HG03565 (cell line): ENCODE measurements at regions not wholly inside any gene's neighbourhood (a gene's known extent, or its start where the extent isn't known, plus 50 kb on each side); places are given as distances from the start of the nearest gene placed in this dataset.
A peak's percentile ranks its signal among the peaks of the same experiment; 100 is the strongest.
"Not testable (repeated sequence)": the region's sequence is repeated elsewhere in the genome, so short reads cannot be mapped to it uniquely, and the experiment has no call there.

Experiments
- ATAC-seq: cut with Tn5 transposase; IDR thresholded peaks from one replicate; pipeline ENCODE4 v1.9.1; 2021; ENCODE audit warnings: mild to moderate bottlenecking, moderate library complexity; ENCODE audit not compliant: unreplicated experiment

DNA sequence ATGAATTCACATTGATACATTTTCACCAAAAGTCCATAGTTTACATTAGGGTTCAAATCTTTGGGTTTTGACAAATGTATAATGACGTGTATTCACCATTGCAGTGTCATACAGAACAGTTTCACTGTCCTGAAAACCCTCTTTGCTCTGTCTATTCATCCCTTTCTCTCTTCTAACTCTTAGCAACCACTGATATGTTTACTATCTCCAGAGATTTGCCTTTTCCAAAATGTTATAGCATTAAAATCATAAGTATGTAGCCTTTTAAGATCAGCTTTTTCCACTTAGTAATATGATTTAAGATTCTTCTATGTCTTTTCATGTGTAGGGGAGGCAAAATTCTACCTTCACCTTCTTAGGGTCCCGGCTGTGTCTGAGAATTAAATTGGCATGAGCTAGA, 203.8 kb downstream of the TPRG1 start:
- no peak for ATAC-seq

- ATAC-seq: no peak
Measured at GRCh38 chr3:189383630-189384029, 211.9 kb downstream of the TPRG1 start.

DNA sequence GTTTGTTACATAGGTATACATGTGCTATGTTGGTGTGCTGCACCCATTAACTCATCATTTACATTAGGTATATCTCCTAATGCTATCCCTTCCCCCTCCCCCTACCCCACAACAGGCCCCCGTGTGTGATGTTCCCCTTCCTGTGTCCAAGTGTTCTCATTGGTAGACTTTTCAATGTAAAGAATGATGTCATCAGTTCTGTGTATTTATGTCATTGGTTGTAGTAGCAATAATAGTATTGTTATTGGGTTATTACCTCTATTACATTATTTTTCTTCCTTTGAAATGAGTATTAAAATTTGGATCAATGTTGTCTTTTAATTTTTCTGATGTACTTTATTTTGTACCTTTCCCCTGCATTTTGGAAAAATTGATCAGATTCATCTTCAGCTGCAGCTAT, 214.1 kb downstream of the TPRG1 start:
- not testable (repeated sequence) for ATAC-seq

GRCh38 chr3:189386739-189387138, 215.0 kb downstream of the TPRG1 start:
- ATAC-seq: no peak

- ATAC-seq: no peak
Measured at GRCh38 chr3:189389346-189389745, 217.6 kb downstream of the TPRG1 start.

DNA sequence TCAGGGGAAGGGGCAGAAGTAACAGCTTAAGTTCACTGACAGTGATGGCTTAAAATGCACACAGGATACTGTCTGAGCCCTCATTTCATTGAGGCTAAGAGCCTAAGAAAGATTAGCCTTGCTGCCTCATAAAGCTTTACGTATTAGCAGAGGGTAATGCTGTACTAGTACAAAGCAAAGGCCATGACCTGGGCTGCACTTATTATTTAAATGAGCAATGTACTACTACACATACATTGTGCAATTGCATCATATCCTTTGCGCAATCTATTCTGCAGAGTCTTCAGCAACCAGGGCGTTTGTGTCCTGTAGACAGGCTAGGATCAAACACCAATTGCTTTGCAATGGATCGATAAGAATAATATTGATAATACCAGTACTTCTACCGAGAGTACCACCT, 221.8 kb downstream of the TPRG1 start:
- no peak for ATAC-seq

DNA sequence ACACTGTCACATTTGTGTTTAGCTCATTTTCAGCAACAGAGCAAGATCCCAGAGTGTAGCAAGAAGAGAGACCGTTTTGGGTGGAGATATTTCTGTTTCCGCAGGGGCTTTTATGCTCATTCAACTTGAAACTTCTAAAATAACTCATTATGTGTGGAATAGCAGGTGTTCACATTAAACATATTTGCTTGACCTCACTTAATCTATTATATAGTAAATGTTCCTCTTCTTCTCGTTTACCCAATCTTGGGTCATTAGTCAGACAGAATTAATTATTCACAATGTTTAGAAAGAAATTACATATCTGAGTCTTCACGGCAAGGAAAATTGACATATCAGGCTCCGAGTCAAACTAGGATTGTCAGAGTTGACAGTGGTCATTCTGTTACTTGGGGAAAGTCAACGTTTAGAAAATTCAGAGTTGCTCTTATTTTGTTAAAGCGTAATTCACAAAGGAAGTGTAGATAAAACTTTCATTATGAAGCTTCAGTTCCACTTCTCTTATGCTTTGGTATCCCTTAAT, 222.9 kb downstream of the TPRG1 start:
- peak; percentile 81 for ATAC-seq

DNA sequence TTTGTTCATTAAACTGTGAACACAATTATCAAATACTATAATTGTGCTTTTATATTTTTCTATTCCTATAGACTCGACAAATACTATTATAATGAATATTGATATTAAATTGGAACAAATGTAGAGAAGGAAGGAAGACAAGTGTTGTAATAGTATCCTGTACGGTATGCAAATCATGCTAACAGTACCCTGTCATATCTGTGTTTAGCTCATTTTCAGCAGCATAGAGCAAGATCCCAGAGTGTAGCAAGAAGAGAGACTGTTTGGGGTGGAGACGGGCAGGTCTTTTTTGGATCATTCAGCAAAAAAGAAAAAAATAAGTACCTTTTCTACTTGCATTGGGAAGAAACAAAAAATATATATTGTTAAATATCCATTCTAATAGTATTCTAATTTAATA, 224.1 kb downstream of the TPRG1 start:
- no peak for ATAC-seq

- no peak for ATAC-seq
Measured at GRCh38 chr3:189398656-189399055, 226.9 kb downstream of the TPRG1 start.

DNA sequence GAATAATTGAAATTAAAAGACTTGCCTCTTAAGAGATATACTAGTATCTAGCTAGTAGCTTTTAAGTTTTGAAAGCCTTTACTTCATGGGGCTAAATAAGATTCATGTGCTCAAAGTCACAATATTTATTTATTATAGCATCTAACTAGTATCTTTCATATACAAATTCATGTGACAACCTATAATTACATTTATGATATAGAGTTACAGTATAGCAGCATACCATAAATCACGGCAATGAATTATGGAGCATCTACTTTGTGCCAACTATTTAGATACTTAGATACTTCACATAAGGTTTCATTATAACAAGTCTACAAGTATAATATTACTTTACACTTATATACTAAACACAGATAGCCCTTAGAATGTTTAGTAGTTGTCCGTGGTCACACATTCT, 229.4 kb downstream of the TPRG1 start:
- no peak for ATAC-seq

DNA sequence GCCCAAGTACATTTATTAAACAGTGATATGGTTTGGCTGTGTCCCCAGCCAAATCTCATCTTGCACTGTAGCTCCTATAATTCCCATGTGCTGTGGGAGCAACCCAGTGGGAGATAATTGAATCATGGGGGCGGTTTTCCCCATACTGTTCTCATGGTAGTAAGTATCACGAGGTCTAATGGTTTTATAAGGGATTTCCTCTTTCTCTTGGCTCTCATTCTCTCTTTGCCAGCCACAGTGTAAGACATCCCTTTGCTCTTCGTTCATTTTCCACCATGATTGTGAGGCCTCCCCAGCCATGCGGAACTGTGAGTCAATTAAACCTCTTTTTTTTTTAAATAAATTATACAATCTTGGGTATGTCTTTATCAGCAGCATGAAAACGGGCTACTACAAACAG, 228.0 kb upstream of the TP63 start:
- ATAC-seq: no peak

DNA sequence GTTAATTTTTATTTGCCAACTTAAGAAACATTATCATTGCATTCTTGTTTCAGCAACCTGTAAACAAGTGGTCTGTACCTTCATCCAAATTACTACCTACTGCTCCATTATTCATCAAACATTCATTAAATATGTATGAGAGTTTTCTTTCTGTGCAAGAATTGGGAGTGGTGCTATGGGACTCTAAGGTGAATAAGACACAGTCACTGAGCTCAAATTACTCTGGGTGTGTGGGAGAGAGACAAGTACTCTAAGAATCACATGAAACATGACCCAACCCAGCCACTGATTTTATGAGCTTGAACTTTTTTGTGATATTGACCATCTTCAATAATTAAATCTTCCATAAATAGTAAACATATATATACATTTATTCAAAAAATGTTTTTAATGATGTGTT, 227.2 kb upstream of the TP63 start:
- ATAC-seq: no peak

- peak; percentile 41 for ATAC-seq
Measured at GRCh38 chr3:189404797-189405484, 226.2 kb upstream of the TP63 start.

DNA sequence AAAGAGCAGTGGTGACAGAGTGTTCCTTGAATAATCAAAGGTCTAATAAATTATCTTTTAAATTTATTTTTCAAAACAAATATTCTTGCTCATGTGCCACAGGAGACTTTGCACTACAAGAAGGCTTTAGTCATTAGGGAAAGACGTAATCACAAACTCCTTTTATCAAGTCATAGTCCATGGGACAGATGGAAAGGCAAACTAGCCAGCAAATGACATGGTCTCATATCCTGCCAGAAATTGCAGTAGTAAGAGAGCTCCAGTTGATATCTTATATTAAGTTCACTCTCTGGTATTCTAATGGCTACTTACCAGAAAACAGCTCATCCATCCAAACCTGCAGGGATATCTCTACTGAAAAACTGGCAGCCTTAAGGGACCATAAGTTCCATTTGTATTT, 225.0 kb upstream of the TP63 start:
- ATAC-seq: no peak

DNA sequence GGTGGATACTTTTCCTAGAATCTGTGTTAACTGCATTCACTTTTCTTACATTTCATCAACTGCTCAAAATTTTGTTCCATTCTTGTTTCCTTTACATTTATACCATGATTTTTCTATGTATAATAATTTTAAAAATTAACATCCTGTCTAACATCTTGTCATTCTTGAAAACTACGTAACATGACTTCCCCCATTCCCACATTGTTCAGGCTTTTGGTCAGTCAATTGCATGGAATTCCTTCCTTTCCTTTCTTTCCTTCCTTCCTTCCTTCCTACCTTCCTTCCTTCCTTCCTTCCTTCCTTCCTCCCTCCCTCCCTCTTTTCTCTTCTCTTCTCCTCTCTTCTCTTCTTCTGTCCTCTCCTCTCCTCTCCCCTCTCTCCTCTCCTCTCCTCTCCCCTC, 220.7 kb upstream of the TP63 start:
- ATAC-seq: no peak

DNA sequence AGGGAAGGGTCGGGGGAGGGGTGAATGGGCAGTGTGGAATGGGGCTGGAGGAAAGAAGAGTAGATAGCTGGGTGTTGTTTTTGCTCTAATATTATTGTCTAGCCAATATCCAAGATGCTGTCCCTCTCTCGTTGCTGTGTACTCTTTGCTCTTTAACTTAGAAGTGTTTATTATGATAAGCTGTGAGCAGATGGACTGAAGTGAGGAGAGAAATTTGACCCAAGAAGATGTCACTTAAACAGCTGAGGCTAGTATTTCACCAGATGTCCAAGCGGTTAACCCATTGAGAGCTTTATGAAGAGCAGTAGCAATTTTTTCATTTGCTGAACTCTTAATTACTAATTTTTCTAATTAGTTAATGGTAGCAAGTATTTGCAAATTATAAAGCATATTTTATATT, 212.2 kb upstream of the TP63 start:
- ATAC-seq: no peak

DNA sequence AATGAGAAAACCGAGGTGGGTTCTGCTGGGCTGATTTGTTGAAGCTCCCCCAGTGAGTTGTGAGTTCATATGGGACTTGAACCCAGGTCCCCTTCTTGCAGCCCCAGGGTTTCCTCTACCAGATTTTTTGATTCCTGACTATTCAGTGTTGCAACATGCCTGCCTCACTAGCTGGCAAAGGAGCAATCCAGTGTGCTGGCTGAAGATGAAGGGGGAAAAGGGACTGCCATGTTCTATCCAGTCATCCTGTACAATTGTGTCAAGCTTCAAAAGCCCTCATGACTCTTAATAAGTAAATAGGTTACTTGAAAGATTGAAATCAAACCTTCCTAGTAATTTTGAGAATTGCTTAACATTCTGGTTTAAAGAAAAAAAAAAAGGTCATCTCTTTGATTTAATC, 211.5 kb upstream of the TP63 start:
- no peak for ATAC-seq

DNA sequence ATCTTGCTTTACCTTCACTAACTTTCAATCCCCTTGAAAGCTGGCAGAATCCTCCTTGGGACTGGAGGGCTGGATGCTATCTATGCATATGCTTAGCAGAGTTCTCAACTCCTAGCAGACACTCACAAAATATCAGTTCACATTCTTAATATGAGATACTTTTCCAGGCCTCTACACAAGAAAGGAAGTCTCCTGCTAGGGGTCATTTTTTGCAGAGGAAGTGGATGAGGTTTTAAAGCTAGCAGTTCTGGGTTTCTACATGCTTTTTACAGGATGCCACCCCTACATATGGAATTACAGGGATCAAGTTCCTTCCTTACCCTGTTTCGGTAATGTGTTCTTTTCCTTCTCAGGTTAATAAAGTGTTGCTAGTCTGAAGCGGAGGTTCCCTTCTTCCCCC, 206.3 kb upstream of the TP63 start:
- ATAC-seq: no peak

GRCh38 chr3:189429019-189429418, 202.2 kb upstream of the TP63 start:
- no peak for ATAC-seq

DNA sequence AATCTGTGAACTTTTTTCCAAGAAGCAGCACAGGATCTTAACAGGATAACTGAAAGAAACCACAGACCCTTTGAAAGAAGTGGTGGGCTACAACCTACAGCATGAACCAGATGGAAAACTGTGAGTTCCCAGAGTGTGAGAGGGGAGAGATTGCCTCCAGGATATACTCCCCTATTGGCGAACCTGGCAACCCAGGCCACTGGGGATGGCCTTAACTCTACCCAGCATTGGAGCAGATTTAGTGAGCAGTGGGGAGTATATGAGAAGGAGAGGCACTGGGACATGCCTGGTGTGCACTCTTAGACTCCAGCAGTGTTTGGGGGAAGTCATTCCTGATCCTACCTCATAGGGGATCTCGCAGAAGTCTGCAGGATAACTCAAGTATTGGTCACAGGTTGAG, 201.0 kb upstream of the TP63 start:
- ATAC-seq: no peak

- not testable (repeated sequence) for ATAC-seq
Measured at GRCh38 chr3:189442257-189442656, 188.9 kb upstream of the TP63 start.

DNA sequence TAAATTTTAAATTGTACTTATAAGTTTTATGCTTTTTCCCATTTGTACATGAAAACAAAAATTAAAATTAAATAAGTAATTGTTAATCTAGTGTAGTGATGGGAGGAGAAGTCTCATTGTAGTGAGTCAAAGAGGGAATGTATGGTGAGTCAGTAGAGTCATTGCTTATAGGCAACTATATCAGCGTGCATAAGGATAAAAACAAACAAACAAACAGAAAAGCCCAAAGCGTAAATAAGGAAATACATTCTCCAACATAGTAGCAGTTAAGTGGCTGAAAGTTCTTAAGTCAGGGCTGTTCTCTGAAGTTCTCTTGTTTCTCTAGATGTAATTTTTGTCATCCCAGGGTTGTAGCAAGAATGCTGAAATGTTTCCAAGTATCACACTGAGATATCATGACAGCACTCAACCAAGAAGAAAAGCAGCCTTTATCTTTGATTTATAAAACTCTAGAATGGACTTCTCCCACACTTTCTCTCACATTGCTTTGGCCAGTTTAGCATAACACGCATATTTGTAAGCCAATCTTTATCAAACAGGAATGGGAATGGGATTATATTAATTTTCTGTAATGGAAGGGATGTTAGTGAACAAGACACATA, 184.1 kb upstream of the TP63 start:
- no peak for ATAC-seq

- no peak for ATAC-seq
Measured at GRCh38 chr3:189449084-189449483, 182.1 kb upstream of the TP63 start.
